OCI-LY1 (cell line): ENCODE measurements at regions not wholly inside any gene's neighbourhood (a gene's known extent, or its start where the extent isn't known, plus 50 kb on each side); places are given as distances from the start of the nearest gene placed in this dataset.

Source experiments
- H2AFZ ChIP-seq: fragments of 200-600 bp; sonication (generic), shearing (Covaris generic); 2 replicates; pipeline ENCODE4 v1.6.0; 2014; ENCODE audit warnings: antibody characterized with exemption, mild to moderate bottlenecking, low read length
- H3F3A ChIP-seq: fragments of 200-600 bp; sonication (generic), shearing (Covaris generic); 2 replicates; pipeline ENCODE4 v1.6.0; 2014; ENCODE audit warnings: mild to moderate bottlenecking, antibody characterized with exemption, low read length, moderate library complexity; ENCODE audit not compliant: insufficient read depth
- H3K27ac ChIP-seq: fragments of 200-600 bp; sonication (generic); 2 replicates; pipeline ENCODE4 v1.5.1; 2014; ENCODE audit warnings: low read length, mixed run types, mild to moderate bottlenecking, low read depth; ENCODE audit not compliant: poor library complexity, severe bottlenecking
- H3K27me3 ChIP-seq: fragments of 200-600 bp; sonication (generic); 2 replicates; pipeline ENCODE4 v1.6.0; 2014; ENCODE audit warnings: antibody characterized with exemption, mild to moderate bottlenecking, low read length, moderate library complexity; ENCODE audit not compliant: insufficient read depth
- H3K36me3 ChIP-seq: fragments of 200-600 bp; sonication (generic); 2 replicates; pipeline ENCODE4 v1.6.1; 2014; ENCODE audit warnings: mild to moderate bottlenecking, antibody characterized with exemption, low read length, moderate library complexity, mixed read lengths; ENCODE audit not compliant: insufficient read depth
- H3K4me1 ChIP-seq: fragments of 200-600 bp; sonication (generic); 2 replicates; pipeline ENCODE4 v1.5.1; 2014; ENCODE audit warnings: mild to moderate bottlenecking, low read length, moderate library complexity; ENCODE audit not compliant: insufficient read depth, severe bottlenecking
- H3K4me2 ChIP-seq: fragments of 200-600 bp; sonication (generic), shearing (Covaris generic); 2 replicates; pipeline ENCODE4 v1.6.1; 2014; ENCODE audit warnings: low read length
- H3K4me3 ChIP-seq: fragments of 200-600 bp; sonication (generic); 2 replicates; pipeline ENCODE4 v1.5.1; 2014; ENCODE audit warnings: low read length, low read depth, mild to moderate bottlenecking, mixed read lengths; ENCODE audit not compliant: poor library complexity, severe bottlenecking
- H3K79me2 ChIP-seq: fragments of 200-600 bp; shearing (Covaris generic); 2 replicates; pipeline ENCODE4 v1.6.1; 2016; ENCODE audit warnings: mixed run types, low read length, mixed read lengths; ENCODE audit not compliant: insufficient read depth
- H3K9ac ChIP-seq: fragments of 200-600 bp; sonication (generic), shearing (Covaris generic); 2 replicates; pipeline ENCODE4 v1.6.1; 2014; ENCODE audit warnings: mild to moderate bottlenecking, low read length, mixed read lengths
- H3K9me2 ChIP-seq: fragments of 200-600 bp; sonication (generic), shearing (Covaris generic); 2 replicates; pipeline ENCODE4 v1.6.1; 2014; ENCODE audit warnings: low read depth, mild to moderate bottlenecking, low read length, mixed read lengths
- H3K9me3 ChIP-seq: fragments of 200-600 bp; shearing (Covaris generic); 2 replicates; pipeline ENCODE4 v1.6.1; 2014; ENCODE audit warnings: low read length, mixed read lengths
- H4K20me1 ChIP-seq: fragments of 200-600 bp; sonication (generic), shearing (Covaris generic); 2 replicates; pipeline ENCODE4 v1.6.0; 2016; ENCODE audit warnings: mild to moderate bottlenecking, low read length; ENCODE audit not compliant: insufficient read depth
- EZH2 ChIP-seq: fragments of 200-600 bp; sonication (generic), shearing (Covaris generic); IDR thresholded peaks from 2 replicates; pipeline ENCODE4 v1.8.0; 2017; ENCODE audit warnings: borderline replicate concordance, mixed run types, mild to moderate bottlenecking, antibody characterized with exemption, low read length, moderate library complexity, mixed read lengths
- TF ChIP-seq, protein P1 (sequence below): fragments of 200-600 bp; sonication (generic), shearing (Covaris generic); IDR thresholded peaks from 2 replicates; pipeline ENCODE4 v1.5.1; 2017; ENCODE audit warnings: mild to moderate bottlenecking, antibody characterized with exemption, low read length, moderate library complexity, mixed read lengths

DNA sequence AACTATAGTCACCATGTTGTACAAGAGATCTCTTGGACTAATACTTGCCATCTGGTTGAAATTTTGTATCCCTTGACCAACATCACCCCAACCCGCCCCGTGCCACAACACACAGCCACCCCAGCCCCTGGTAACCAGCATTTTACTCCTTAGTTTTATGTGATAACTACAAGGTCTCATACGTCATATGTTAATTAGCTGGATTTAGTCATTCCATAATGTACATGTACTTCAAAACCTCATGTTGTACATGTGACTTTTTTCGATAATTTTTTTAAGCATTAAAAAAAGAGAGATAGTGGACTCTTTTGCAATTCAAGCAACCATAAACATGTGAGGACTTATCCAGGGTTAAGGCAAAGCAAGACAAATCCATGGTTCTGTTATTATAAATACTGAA, 773.4 kb upstream of the NOVA1 start:
- no peaks in the 10 kb centered on the region for H3K9me2 ChIP-seq
- no peak overlapping the region for H3K4me2 ChIP-seq
- no peaks in the 10 kb centered on the region for H3K9me3 ChIP-seq
- H3K9ac ChIP-seq, result no peak overlapping the region
- no peaks in the 10 kb centered on the region for H3K27me3 ChIP-seq
- no peak for TF ChIP-seq EZH2
- TF ChIP-seq, protein P1, sequence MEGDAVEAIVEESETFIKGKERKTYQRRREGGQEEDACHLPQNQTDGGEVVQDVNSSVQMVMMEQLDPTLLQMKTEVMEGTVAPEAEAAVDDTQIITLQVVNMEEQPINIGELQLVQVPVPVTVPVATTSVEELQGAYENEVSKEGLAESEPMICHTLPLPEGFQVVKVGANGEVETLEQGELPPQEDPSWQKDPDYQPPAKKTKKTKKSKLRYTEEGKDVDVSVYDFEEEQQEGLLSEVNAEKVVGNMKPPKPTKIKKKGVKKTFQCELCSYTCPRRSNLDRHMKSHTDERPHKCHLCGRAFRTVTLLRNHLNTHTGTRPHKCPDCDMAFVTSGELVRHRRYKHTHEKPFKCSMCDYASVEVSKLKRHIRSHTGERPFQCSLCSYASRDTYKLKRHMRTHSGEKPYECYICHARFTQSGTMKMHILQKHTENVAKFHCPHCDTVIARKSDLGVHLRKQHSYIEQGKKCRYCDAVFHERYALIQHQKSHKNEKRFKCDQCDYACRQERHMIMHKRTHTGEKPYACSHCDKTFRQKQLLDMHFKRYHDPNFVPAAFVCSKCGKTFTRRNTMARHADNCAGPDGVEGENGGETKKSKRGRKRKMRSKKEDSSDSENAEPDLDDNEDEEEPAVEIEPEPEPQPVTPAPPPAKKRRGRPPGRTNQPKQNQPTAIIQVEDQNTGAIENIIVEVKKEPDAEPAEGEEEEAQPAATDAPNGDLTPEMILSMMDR, result no peak
- H2AFZ ChIP-seq, result no peak overlapping the region
- no peak overlapping the region for H3K4me3 ChIP-seq
- H3F3A ChIP-seq, result no peaks in the 10 kb centered on the region
- H3K27ac ChIP-seq, result no peak overlapping the region
- H3K4me1 ChIP-seq, result no peaks in the 10 kb centered on the region
- no peaks in the 10 kb centered on the region for H4K20me1 ChIP-seq
- no peaks in the 10 kb centered on the region for H3K36me3 ChIP-seq
- H3K79me2 ChIP-seq, result no peaks in the 10 kb centered on the region

DNA sequence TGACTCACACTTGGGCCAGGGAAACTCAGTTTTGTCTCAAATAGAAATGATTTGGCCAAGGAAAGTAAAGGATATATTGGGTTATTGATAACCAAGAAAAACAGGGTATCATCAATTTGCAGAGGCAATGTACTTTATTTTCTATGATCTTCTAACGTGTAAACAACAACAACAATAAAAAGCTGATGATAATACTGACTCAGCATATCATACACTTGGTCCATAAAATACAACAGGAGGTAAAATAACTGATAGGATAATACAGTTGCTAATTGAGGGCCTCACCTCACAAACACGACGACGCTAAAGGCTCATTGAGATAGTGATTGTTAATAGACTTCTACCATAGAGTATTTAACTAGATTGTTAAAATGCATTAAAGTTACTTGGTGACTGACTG, 774.0 kb upstream of the NOVA1 start:
- Histone ChIP-seq H3K36me3 (no peaks in the 10 kb centered on the region), H3K4me1 (no peaks in the 10 kb centered on the region), H3K4me3 (no peak overlapping the region), H3K4me2 (no peak overlapping the region), H2AFZ (no peak overlapping the region), H3K9ac (no peak overlapping the region), H3K9me3 (no peaks in the 10 kb centered on the region), H3K27me3 (no peaks in the 10 kb centered on the region), H4K20me1 (no peaks in the 10 kb centered on the region), H3F3A (no peaks in the 10 kb centered on the region), H3K79me2 (no peaks in the 10 kb centered on the region), H3K9me2 (no peaks in the 10 kb centered on the region), H3K27ac (no peak overlapping the region)
- no peak for TF ChIP-seq EZH2
- TF ChIP-seq, protein P1, result no peak

GRCh38 chr14:27372771-27373170, 774.9 kb upstream of the NOVA1 start:
- H3K4me3 ChIP-seq, result no peak overlapping the region
- H3K9me3 ChIP-seq, result no peaks in the 10 kb centered on the region
- no peaks in the 10 kb centered on the region for H3F3A ChIP-seq
- no peaks in the 10 kb centered on the region for H3K79me2 ChIP-seq
- H3K27me3 ChIP-seq, result no peaks in the 10 kb centered on the region
- TF ChIP-seq, protein P1, result no peak
- no peak for TF ChIP-seq EZH2
- no peak overlapping the region for H2AFZ ChIP-seq
- no peaks in the 10 kb centered on the region for H3K4me1 ChIP-seq
- H3K9ac ChIP-seq, result no peak overlapping the region
- H3K27ac ChIP-seq, result no peak overlapping the region
- H3K4me2 ChIP-seq, result no peak overlapping the region
- H3K9me2 ChIP-seq, result no peaks in the 10 kb centered on the region
- H4K20me1 ChIP-seq, result no peaks in the 10 kb centered on the region
- H3K36me3 ChIP-seq, result no peaks in the 10 kb centered on the region
